Endothelial cell of umbilical vein (primary cell): ENCODE measurements at regions not wholly inside any gene's neighbourhood (a gene's known extent, or its start where the extent isn't known, plus 50 kb on each side); places are given as distances from the start of the nearest gene placed in this dataset.

ENCODE experiments used
- BruUV-seq: library from RNA; stranded (reverse); fragments of 400-500 nt; replicated peaks from 2 replicates; lab custom pipeline; 2021; lab: Mats Ljungman, UMichigan
- CTCF ChIA-PET: fragments of 300-600, 350-600 bp; sonication (Branson Sonifier 250); formaldehyde crosslinking; loops from one replicate; lab custom pipeline; 2021; ENCODE audit warnings: antibody characterized with exemption, inconsistent platforms; lab: Charles Lee
- POLR2A ChIA-PET: fragments of 300-600, 350-600 bp; sonication (Branson Sonifier 250); formaldehyde crosslinking; loops from one replicate; lab custom pipeline; 2021; ENCODE audit warnings: antibody characterized with exemption, inconsistent platforms; lab: Charles Lee
- DNase-seq: peaks from one replicate; pipeline ENCODE4 v3.0.0-alpha.2; 2011; ENCODE audit warnings: low read depth, low spot score
- FAIRE-seq: peaks from 2 replicates; lab custom pipeline; 2011; peaks lifted over from hg19 to GRCh38; lab: Jason Lieb, UNC
- H2AFZ ChIP-seq: 2 replicates; pipeline ENCODE4 v1.6.0; 2012; ENCODE audit warnings: low read depth, low read length, control low read depth, inconsistent platforms
- H3K27ac ChIP-seq: 2 replicates; pipeline ENCODE4 v1.5.1; 2011; ENCODE audit warnings: low read depth, mild to moderate bottlenecking, control low read depth, low read length, moderate library complexity; ENCODE audit not compliant: insufficient read depth
- H3K27me3 ChIP-seq, 2 experiments: 2 replicates each; pipeline versions ENCODE4 v1.6.0 to v1.6.1; 2011; ENCODE audit warnings: low read length in 2 of 2, mixed read lengths in 1 of 2; ENCODE audit not compliant: control insufficient read depth in 2 of 2, insufficient read depth in 2 of 2
- H3K36me3 ChIP-seq, 2 experiments: 2 replicates in 1 of 2; 3 replicates in 1 of 2; pipeline ENCODE4 v1.5.1; 2011; ENCODE audit warnings: low read length in 2 of 2, mild to moderate bottlenecking in 1 of 2, moderate library complexity in 1 of 2; ENCODE audit not compliant: control insufficient read depth in 2 of 2, insufficient read depth in 2 of 2; ENCODE audit errors: extremely low read depth in 1 of 2
- H3K4me1 ChIP-seq: 3 replicates; pipeline ENCODE4 v1.5.1; 2011; ENCODE audit warnings: mild to moderate bottlenecking, low read length; ENCODE audit not compliant: control insufficient read depth, insufficient read depth; ENCODE audit errors: extremely low read depth
- H3K4me2 ChIP-seq: 2 replicates; pipeline ENCODE4 v1.6.1; 2011; ENCODE audit warnings: low read length, control low read depth, mixed read lengths; ENCODE audit not compliant: insufficient read depth
- H3K4me3 ChIP-seq, 3 experiments: fragments of 200-600 bp in 1 of 3; sonication (generic), shearing (Covaris generic) in 1 of 3; replicated peaks in 1 of 3; 2 replicates each; pipeline ENCODE4 v1.5.1; 2011 to 2016; ENCODE audit warnings: control low read depth in 3 of 3, low read length in 3 of 3, mild to moderate bottlenecking in 2 of 3, inconsistent platforms in 1 of 3, low read depth in 1 of 3, moderate library complexity in 1 of 3; ENCODE audit not compliant: insufficient read depth in 1 of 3
- H3K79me2 ChIP-seq: 2 replicates; pipeline ENCODE4 v1.6.0; 2012; ENCODE audit warnings: low read length, inconsistent platforms; ENCODE audit not compliant: control insufficient read depth, insufficient read depth
- H3K9ac ChIP-seq: replicated peaks from 2 replicates; pipeline ENCODE3; 2011; ENCODE audit warnings: low read length, control low read depth; ENCODE audit not compliant: insufficient read depth; ENCODE audit errors: extremely low read depth
- H3K9me1 ChIP-seq: replicated peaks from 3 replicates; pipeline ENCODE4 v1.6.0; 2011; ENCODE audit warnings: mild to moderate bottlenecking, low read length; ENCODE audit not compliant: control insufficient read depth, insufficient read depth; ENCODE audit errors: extremely low read depth
- H3K9me3 ChIP-seq: replicated peaks from 2 replicates; pipeline ENCODE4 v1.5.1; 2012; ENCODE audit warnings: low read length, inconsistent platforms; ENCODE audit not compliant: control insufficient read depth, insufficient read depth
- H4K20me1 ChIP-seq: replicated peaks from 2 replicates; pipeline ENCODE3; 2011; ENCODE audit warnings: mild to moderate bottlenecking, low read length; ENCODE audit not compliant: control insufficient read depth, insufficient read depth; ENCODE audit errors: extremely low read depth
- CTCF ChIP-seq, 2 donors: IDR thresholded peaks; 1 replicate in 1 of 2; 2 replicates in 1 of 2; pipeline ENCODE4 v1.5.1; 2011; ENCODE audit warnings: low read length in 2 of 2, mild to moderate bottlenecking in 2 of 2, moderate library complexity in 2 of 2, control low read depth in 1 of 2, inconsistent platforms in 1 of 2, low read depth in 1 of 2; ENCODE audit not compliant: insufficient read depth in 1 of 2; ENCODE audit errors: extremely low read depth in 1 of 2
- EZH2 ChIP-seq: IDR thresholded peaks from 2 replicates; pipeline ENCODE4 v1.6.1; 2012; ENCODE audit warnings: borderline replicate concordance, low read depth, mild to moderate bottlenecking, moderate library complexity, low read length, inconsistent platforms; ENCODE audit not compliant: severe bottlenecking
- FOS ChIP-seq: IDR thresholded peaks from 2 replicates; pipeline ENCODE4 v1.6.1; 2011; ENCODE audit warnings: mild to moderate bottlenecking, low read length, moderate library complexity, borderline replicate concordance; ENCODE audit not compliant: insufficient read depth
- GATA2 ChIP-seq: IDR thresholded peaks from 2 replicates; pipeline ENCODE4 v1.7.0; 2011; ENCODE audit warnings: low read depth, mild to moderate bottlenecking, moderate library complexity, mixed read lengths, low read length; ENCODE audit not compliant: insufficient read length, insufficient read depth
- JUN ChIP-seq: IDR thresholded peaks from 2 replicates; pipeline ENCODE4 v1.6.1; 2011; ENCODE audit warnings: borderline replicate concordance, low read depth; ENCODE audit not compliant: insufficient read length, insufficient read depth
- MYC ChIP-seq: IDR thresholded peaks from one replicate; pipeline ENCODE4 v1.6.1; 2011; ENCODE audit warnings: mild to moderate bottlenecking, low read depth, low read length
- POLR2A ChIP-seq: IDR thresholded peaks from 2 replicates; pipeline ENCODE4 v1.6.1; 2012; ENCODE audit warnings: low read depth, mild to moderate bottlenecking, control low read depth, low read length
- POLR2AphosphoS5 ChIP-seq: IDR thresholded peaks from 2 replicates; pipeline ENCODE4 v1.6.1; 2012; ENCODE audit warnings: low read depth, mild to moderate bottlenecking, control low read depth, low read length, moderate library complexity; ENCODE audit not compliant: insufficient read depth
- dilution Hi-C: fragments of 300-500 bp; cut with MboI; formaldehyde crosslinking; loops from one replicate; pipeline ENCODE4 v1.15.0; 2019; ENCODE audit warnings: low sequenced_read_pairs; ENCODE audit not compliant: extremely low pct_ligation_motif_present
- intact Hi-C: fragments of 100-400 bp; cut with micrococcal nuclease; formaldehyde crosslinking; loops from one replicate; pipeline ENCODE4 v1.10.0; 2022
- TF ChIP-seq, protein P1 (sequence below): IDR thresholded peaks from 2 replicates; pipeline ENCODE4 v1.6.1; 2011; ENCODE audit not compliant: insufficient read depth, insufficient read length

- intact Hi-C loops = no loop called here
- CTCF ChIA-PET = no interaction called here
- no peak for FAIRE-seq
Observed at GRCh38 chr2:6545795-6546194, 319.9 kb downstream of the CMPK2 start.

GRCh38 chr2:6554466-6554865 is 311.2 kb downstream of the CMPK2 start:
- dilution Hi-C loops = no loop called here
- Histone ChIP-seq H2AFZ (no peak overlapping the region), H3K4me3 (no peak overlapping the region), H3K9ac (no peak overlapping the region), H3K27me3 (no peaks in the 10 kb centered on the region), H3K9me1 (no peaks in the 10 kb centered on the region), H3K27ac (no peak overlapping the region), H4K20me1 (no peaks in the 10 kb centered on the region), H3K4me1 (no peaks in the 10 kb centered on the region), H3K36me3 (no peaks in the 10 kb centered on the region), H3K9me3 (peaks cover 8% of the 10 kb centered on the region), H3K4me2 (no peak overlapping the region), H3K79me2 (no peaks in the 10 kb centered on the region)
- BruUV-seq = no TSS peak
- FAIRE-seq (no peak), DNase-seq (no peak)
- ChIA-PET CTCF (no interaction called here), POLR2A (no interaction called here)
- TF ChIP-seq POLR2A (no peak), POLR2AphosphoS5 (no peak), JUN (no peak), GATA2 (no peak), EZH2 (no peak), FOS (no peak), MYC (no peak), CTCF (IDR thresholded peaks at IDR 0.05; ENCODE audit: extremely low read depth in 1 of 2, insufficient read depth in 1 of 2, low read depth in 1 of 2, low read length in 2 of 2) (no peak)
- TF ChIP-seq, protein P1, sequence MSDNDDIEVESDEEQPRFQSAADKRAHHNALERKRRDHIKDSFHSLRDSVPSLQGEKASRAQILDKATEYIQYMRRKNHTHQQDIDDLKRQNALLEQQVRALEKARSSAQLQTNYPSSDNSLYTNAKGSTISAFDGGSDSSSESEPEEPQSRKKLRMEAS = no peak
- intact Hi-C loops = no loop called here

More at GRCh38 chr2:6545795-6546194, 319.9 kb downstream of the CMPK2 start:
- Histone ChIP-seq H3K4me3 (no peak overlapping the region), H3K4me1 (no peaks in the 10 kb centered on the region), H3K9ac (no peak overlapping the region), H3K79me2 (no peaks in the 10 kb centered on the region), H3K27ac (no peak overlapping the region), H3K9me3 (peaks cover 1% of the 10 kb centered on the region), H3K9me1 (no peaks in the 10 kb centered on the region), H3K4me2 (no peak overlapping the region), H4K20me1 (no peaks in the 10 kb centered on the region), H2AFZ (no peak overlapping the region), H3K36me3 (no peaks in the 10 kb centered on the region), H3K27me3 (no peaks in the 10 kb centered on the region)
- dilution Hi-C loops = no loop called here
- POLR2A ChIA-PET = no interaction called here
- TF ChIP-seq, protein P1 = no peak
- DNase-seq = no peak
- BruUV-seq = no TSS peak
